ENCODE measurements at regions not wholly inside any gene's neighbourhood (a gene's known extent, or its start where the extent isn't known, plus 50 kb on each side); places are given as distances from the start of the nearest gene placed in this dataset.

- no peak for TF ChIP-seq POLR2A (IDR thresholded peaks at IDR 0.05)
- no peak for TF ChIP-seq CTCF (IDR thresholded peaks at IDR 0.05)
Observed at GRCh38 chr10:90989378-90989777, 68.5 kb upstream of the ANKRD1 start.
